Endothelial cell of umbilical vein (primary cell): ENCODE measurements at regions not wholly inside any gene's neighbourhood (a gene's known extent, or its start where the extent isn't known, plus 50 kb on each side); places are given as distances from the start of the nearest gene placed in this dataset.

Experiments used
- BruUV-seq: library from RNA; stranded (reverse); fragments of 400-500 nt; replicated peaks from 2 replicates; lab custom pipeline; 2021; lab: Mats Ljungman, UMichigan
- CTCF ChIA-PET: fragments of 300-600, 350-600 bp; sonication (Branson Sonifier 250); formaldehyde crosslinking; loops from one replicate; lab custom pipeline; 2021; ENCODE audit warnings: antibody characterized with exemption, inconsistent platforms; lab: Charles Lee
- POLR2A ChIA-PET: fragments of 300-600, 350-600 bp; sonication (Branson Sonifier 250); formaldehyde crosslinking; loops from one replicate; lab custom pipeline; 2021; ENCODE audit warnings: antibody characterized with exemption, inconsistent platforms; lab: Charles Lee
- DNase-seq: peaks from one replicate; pipeline ENCODE4 v3.0.0-alpha.2; 2011; ENCODE audit warnings: low read depth, low spot score
- FAIRE-seq: peaks from 2 replicates; lab custom pipeline; 2011; peaks lifted over from hg19 to GRCh38; lab: Jason Lieb, UNC
- H2AFZ ChIP-seq: 2 replicates; pipeline ENCODE4 v1.6.0; 2012; ENCODE audit warnings: low read depth, low read length, control low read depth, inconsistent platforms
- H3K27ac ChIP-seq: 2 replicates; pipeline ENCODE4 v1.5.1; 2011; ENCODE audit warnings: low read depth, mild to moderate bottlenecking, control low read depth, low read length, moderate library complexity; ENCODE audit not compliant: insufficient read depth
- H3K27me3 ChIP-seq, 2 experiments: 2 replicates each; pipeline versions ENCODE4 v1.6.0 to v1.6.1; 2011; ENCODE audit warnings: low read length in 2 of 2, mixed read lengths in 1 of 2; ENCODE audit not compliant: control insufficient read depth in 2 of 2, insufficient read depth in 2 of 2
- H3K36me3 ChIP-seq, 2 experiments: 2 replicates in 1 of 2; 3 replicates in 1 of 2; pipeline ENCODE4 v1.5.1; 2011; ENCODE audit warnings: low read length in 2 of 2, mild to moderate bottlenecking in 1 of 2, moderate library complexity in 1 of 2; ENCODE audit not compliant: control insufficient read depth in 2 of 2, insufficient read depth in 2 of 2; ENCODE audit errors: extremely low read depth in 1 of 2
- H3K4me1 ChIP-seq: 3 replicates; pipeline ENCODE4 v1.5.1; 2011; ENCODE audit warnings: mild to moderate bottlenecking, low read length; ENCODE audit not compliant: control insufficient read depth, insufficient read depth; ENCODE audit errors: extremely low read depth
- H3K4me2 ChIP-seq: 2 replicates; pipeline ENCODE4 v1.6.1; 2011; ENCODE audit warnings: low read length, control low read depth, mixed read lengths; ENCODE audit not compliant: insufficient read depth
- H3K4me3 ChIP-seq, 3 experiments: fragments of 200-600 bp in 1 of 3; sonication (generic), shearing (Covaris generic) in 1 of 3; replicated peaks in 1 of 3; 2 replicates each; pipeline ENCODE4 v1.5.1; 2011 to 2016; ENCODE audit warnings: control low read depth in 3 of 3, low read length in 3 of 3, mild to moderate bottlenecking in 2 of 3, inconsistent platforms in 1 of 3, low read depth in 1 of 3, moderate library complexity in 1 of 3; ENCODE audit not compliant: insufficient read depth in 1 of 3
- H3K79me2 ChIP-seq: 2 replicates; pipeline ENCODE4 v1.6.0; 2012; ENCODE audit warnings: low read length, inconsistent platforms; ENCODE audit not compliant: control insufficient read depth, insufficient read depth
- H3K9ac ChIP-seq: replicated peaks from 2 replicates; pipeline ENCODE3; 2011; ENCODE audit warnings: low read length, control low read depth; ENCODE audit not compliant: insufficient read depth; ENCODE audit errors: extremely low read depth
- H3K9me1 ChIP-seq: replicated peaks from 3 replicates; pipeline ENCODE4 v1.6.0; 2011; ENCODE audit warnings: mild to moderate bottlenecking, low read length; ENCODE audit not compliant: control insufficient read depth, insufficient read depth; ENCODE audit errors: extremely low read depth
- H3K9me3 ChIP-seq: replicated peaks from 2 replicates; pipeline ENCODE4 v1.5.1; 2012; ENCODE audit warnings: low read length, inconsistent platforms; ENCODE audit not compliant: control insufficient read depth, insufficient read depth
- H4K20me1 ChIP-seq: replicated peaks from 2 replicates; pipeline ENCODE3; 2011; ENCODE audit warnings: mild to moderate bottlenecking, low read length; ENCODE audit not compliant: control insufficient read depth, insufficient read depth; ENCODE audit errors: extremely low read depth
- EZH2 ChIP-seq: IDR thresholded peaks from 2 replicates; pipeline ENCODE4 v1.6.1; 2012; ENCODE audit warnings: borderline replicate concordance, low read depth, mild to moderate bottlenecking, moderate library complexity, low read length, inconsistent platforms; ENCODE audit not compliant: severe bottlenecking
- FOS ChIP-seq: IDR thresholded peaks from 2 replicates; pipeline ENCODE4 v1.6.1; 2011; ENCODE audit warnings: mild to moderate bottlenecking, low read length, moderate library complexity, borderline replicate concordance; ENCODE audit not compliant: insufficient read depth
- GATA2 ChIP-seq: IDR thresholded peaks from 2 replicates; pipeline ENCODE4 v1.7.0; 2011; ENCODE audit warnings: low read depth, mild to moderate bottlenecking, moderate library complexity, mixed read lengths, low read length; ENCODE audit not compliant: insufficient read length, insufficient read depth
- JUN ChIP-seq: IDR thresholded peaks from 2 replicates; pipeline ENCODE4 v1.6.1; 2011; ENCODE audit warnings: borderline replicate concordance, low read depth; ENCODE audit not compliant: insufficient read length, insufficient read depth
- MYC ChIP-seq: IDR thresholded peaks from one replicate; pipeline ENCODE4 v1.6.1; 2011; ENCODE audit warnings: mild to moderate bottlenecking, low read depth, low read length
- POLR2A ChIP-seq: IDR thresholded peaks from 2 replicates; pipeline ENCODE4 v1.6.1; 2012; ENCODE audit warnings: low read depth, mild to moderate bottlenecking, control low read depth, low read length
- POLR2AphosphoS5 ChIP-seq: IDR thresholded peaks from 2 replicates; pipeline ENCODE4 v1.6.1; 2012; ENCODE audit warnings: low read depth, mild to moderate bottlenecking, control low read depth, low read length, moderate library complexity; ENCODE audit not compliant: insufficient read depth
- dilution Hi-C: fragments of 300-500 bp; cut with MboI; formaldehyde crosslinking; loops from one replicate; pipeline ENCODE4 v1.15.0; 2019; ENCODE audit warnings: low sequenced_read_pairs; ENCODE audit not compliant: extremely low pct_ligation_motif_present
- intact Hi-C: fragments of 100-400 bp; cut with micrococcal nuclease; formaldehyde crosslinking; loops from one replicate; pipeline ENCODE4 v1.10.0; 2022
- TF ChIP-seq, protein P1 (sequence below), 2 donors: IDR thresholded peaks; 1 replicate in 1 of 2; 2 replicates in 1 of 2; pipeline ENCODE4 v1.5.1; 2011; ENCODE audit warnings: low read length in 2 of 2, mild to moderate bottlenecking in 2 of 2, moderate library complexity in 2 of 2, control low read depth in 1 of 2, inconsistent platforms in 1 of 2, low read depth in 1 of 2; ENCODE audit not compliant: insufficient read depth in 1 of 2; ENCODE audit errors: extremely low read depth in 1 of 2
- TF ChIP-seq, protein P2 (sequence below): IDR thresholded peaks from 2 replicates; pipeline ENCODE4 v1.6.1; 2011; ENCODE audit not compliant: insufficient read depth, insufficient read length

DNA sequence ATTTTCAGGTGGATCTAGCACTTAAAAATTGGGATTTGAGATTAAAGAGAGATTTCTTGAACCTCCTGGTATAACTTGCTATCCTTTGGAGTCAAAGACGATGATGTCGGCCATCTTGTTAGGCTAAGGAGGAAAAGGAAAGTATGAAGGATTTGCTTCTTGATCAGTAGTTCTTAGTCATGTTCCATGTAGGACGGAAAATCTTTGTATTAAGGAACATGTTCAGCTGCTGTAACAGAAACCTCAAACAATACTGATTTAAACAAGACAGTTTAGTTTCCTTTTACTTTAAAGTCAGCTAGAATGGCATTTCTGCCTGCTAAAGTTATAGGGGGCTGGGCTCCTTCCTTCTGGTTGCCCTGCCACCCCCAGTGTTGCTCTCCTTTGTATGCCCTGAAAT, 56.4 kb upstream of the MGAT5 start:
- TF ChIP-seq EZH2 (no peak), JUN (no peak), GATA2 (no peak), FOS (no peak), MYC (no peak), POLR2AphosphoS5 (no peak), POLR2A (no peak)
- TF ChIP-seq, protein P1, sequence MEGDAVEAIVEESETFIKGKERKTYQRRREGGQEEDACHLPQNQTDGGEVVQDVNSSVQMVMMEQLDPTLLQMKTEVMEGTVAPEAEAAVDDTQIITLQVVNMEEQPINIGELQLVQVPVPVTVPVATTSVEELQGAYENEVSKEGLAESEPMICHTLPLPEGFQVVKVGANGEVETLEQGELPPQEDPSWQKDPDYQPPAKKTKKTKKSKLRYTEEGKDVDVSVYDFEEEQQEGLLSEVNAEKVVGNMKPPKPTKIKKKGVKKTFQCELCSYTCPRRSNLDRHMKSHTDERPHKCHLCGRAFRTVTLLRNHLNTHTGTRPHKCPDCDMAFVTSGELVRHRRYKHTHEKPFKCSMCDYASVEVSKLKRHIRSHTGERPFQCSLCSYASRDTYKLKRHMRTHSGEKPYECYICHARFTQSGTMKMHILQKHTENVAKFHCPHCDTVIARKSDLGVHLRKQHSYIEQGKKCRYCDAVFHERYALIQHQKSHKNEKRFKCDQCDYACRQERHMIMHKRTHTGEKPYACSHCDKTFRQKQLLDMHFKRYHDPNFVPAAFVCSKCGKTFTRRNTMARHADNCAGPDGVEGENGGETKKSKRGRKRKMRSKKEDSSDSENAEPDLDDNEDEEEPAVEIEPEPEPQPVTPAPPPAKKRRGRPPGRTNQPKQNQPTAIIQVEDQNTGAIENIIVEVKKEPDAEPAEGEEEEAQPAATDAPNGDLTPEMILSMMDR (IDR thresholded peaks at IDR 0.05; ENCODE audit: extremely low read depth in 1 of 2, insufficient read depth in 1 of 2, low read depth in 1 of 2, low read length in 2 of 2) = no peak
- TF ChIP-seq, protein P2, sequence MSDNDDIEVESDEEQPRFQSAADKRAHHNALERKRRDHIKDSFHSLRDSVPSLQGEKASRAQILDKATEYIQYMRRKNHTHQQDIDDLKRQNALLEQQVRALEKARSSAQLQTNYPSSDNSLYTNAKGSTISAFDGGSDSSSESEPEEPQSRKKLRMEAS = no peak
- H3K4me2 ChIP-seq = no peak overlapping the region
- H3K9me3 ChIP-seq = no peaks in the 10 kb centered on the region
- no peak overlapping the region for H3K4me3 ChIP-seq
- H3K9ac ChIP-seq = no peak overlapping the region
- FAIRE-seq (no peak), DNase-seq (no peak)
- peaks cover 23% of the 10 kb centered on the region for H3K79me2 ChIP-seq
- ChIA-PET POLR2A (no interaction called here), CTCF (interaction anchor here (0.9 to 4.1 kb wide), 7 partner anchors 9 to 253 kb away, joined by 3 to 38 read pairs (median 4); no protein-coding TSS in a partner anchor)
- intact Hi-C loops = no loop called here
- H3K9me1 ChIP-seq = no peaks in the 10 kb centered on the region
- H4K20me1 ChIP-seq = peaks cover 6% of the 10 kb centered on the region
- no TSS peak for BruUV-seq
- no peaks in the 10 kb centered on the region for H3K27me3 ChIP-seq
- H2AFZ ChIP-seq = no peak overlapping the region
- H3K27ac ChIP-seq = no peak overlapping the region
- H3K4me1 ChIP-seq = peaks cover 15% of the 10 kb centered on the region
- dilution Hi-C loops = no loop called here
- no peaks in the 10 kb centered on the region for H3K36me3 ChIP-seq
